SK-N-SH treated with all-trans-retinoic acid at 6 μM for 48 hours (cell line): ENCODE measurements at regions not wholly inside any gene's neighbourhood (a gene's known extent, or its start where the extent isn't known, plus 50 kb on each side); places are given as distances from the start of the nearest gene placed in this dataset.

Source experiments
- ARNTL ChIP-seq: fragments of 450-650 bp; formaldehyde crosslinking; IDR thresholded peaks from 2 replicates; pipeline ENCODE4 v1.5.0; 2020; ENCODE audit warnings: low read depth, mild to moderate bottlenecking, moderate library complexity, borderline replicate concordance
- CSDC2 ChIP-seq: fragments of 250-450 bp; sonication (Bioruptor Pico); IDR thresholded peaks from 2 replicates; pipeline ENCODE4 v1.5.0; 2020; ENCODE audit warnings: mild to moderate bottlenecking, moderate library complexity
- ESRRG ChIP-seq: fragments of 250-450 bp; sonication (Bioruptor Pico); IDR thresholded peaks from 2 replicates; pipeline ENCODE4 v1.6.1; 2021; ENCODE audit warnings: mild to moderate bottlenecking
- GLIS3 ChIP-seq: fragments of 250-450 bp; sonication (Bioruptor Pico); IDR thresholded peaks from 2 replicates; pipeline ENCODE4 v1.5.0; 2020; ENCODE audit warnings: mild to moderate bottlenecking, moderate library complexity
- RARB ChIP-seq: fragments of 250-450 bp; sonication (Bioruptor Pico); IDR thresholded peaks from 2 replicates; pipeline ENCODE4 v1.8.0; 2021; ENCODE audit warnings: mild to moderate bottlenecking, moderate library complexity
- SNAI2 ChIP-seq: fragments of 250-450 bp; sonication (Bioruptor Pico); IDR thresholded peaks from 2 replicates; pipeline ENCODE4 v1.5.0; 2020; ENCODE audit warnings: mild to moderate bottlenecking, moderate library complexity
- ZFP3 ChIP-seq: fragments of 250-450 bp; sonication (Bioruptor Pico); IDR thresholded peaks from 2 replicates; pipeline ENCODE4 v1.5.0; 2020; ENCODE audit warnings: mild to moderate bottlenecking, moderate library complexity
- ZFP30 ChIP-seq: fragments of 450-650 bp; formaldehyde crosslinking; IDR thresholded peaks from 2 replicates; pipeline ENCODE4 v1.5.0; 2022; ENCODE audit warnings: mild to moderate bottlenecking, moderate library complexity
- ZNF565 ChIP-seq: fragments of 450-650 bp; formaldehyde crosslinking; conservative IDR thresholded peaks from 2 replicates; pipeline ENCODE4 v1.5.0; 2020; ENCODE audit warnings: low read depth, mild to moderate bottlenecking, moderate library complexity
- ZNF70 ChIP-seq: fragments of 450-650 bp; formaldehyde crosslinking; IDR thresholded peaks from 2 replicates; pipeline ENCODE4 v1.5.0; 2020; ENCODE audit warnings: mild to moderate bottlenecking, moderate library complexity
- TF ChIP-seq, protein P1 (sequence below): fragments of 250-450 bp; sonication (Bioruptor Pico); IDR thresholded peaks from 2 replicates; pipeline ENCODE4 v1.8.0; 2020; ENCODE audit warnings: mild to moderate bottlenecking, moderate library complexity, borderline replicate concordance
- TF ChIP-seq, protein P2 (sequence below): fragments of 250-450 bp; sonication (Bioruptor Pico); IDR thresholded peaks from 2 replicates; pipeline ENCODE4 v1.5.0; 2020; ENCODE audit warnings: mild to moderate bottlenecking, moderate library complexity
- TF ChIP-seq, protein P3 (sequence below): fragments of 250-450 bp; sonication (Bioruptor Pico); IDR thresholded peaks from 2 replicates; pipeline ENCODE4 v1.5.1; 2020; ENCODE audit warnings: low read depth, mild to moderate bottlenecking, moderate library complexity
- TF ChIP-seq, protein P4 (sequence below): fragments of 250-450 bp; sonication (Bioruptor Pico); IDR thresholded peaks from 2 replicates; pipeline ENCODE4 v1.8.0; 2021; ENCODE audit warnings: low read depth, mild to moderate bottlenecking, moderate library complexity, borderline replicate concordance

DNA sequence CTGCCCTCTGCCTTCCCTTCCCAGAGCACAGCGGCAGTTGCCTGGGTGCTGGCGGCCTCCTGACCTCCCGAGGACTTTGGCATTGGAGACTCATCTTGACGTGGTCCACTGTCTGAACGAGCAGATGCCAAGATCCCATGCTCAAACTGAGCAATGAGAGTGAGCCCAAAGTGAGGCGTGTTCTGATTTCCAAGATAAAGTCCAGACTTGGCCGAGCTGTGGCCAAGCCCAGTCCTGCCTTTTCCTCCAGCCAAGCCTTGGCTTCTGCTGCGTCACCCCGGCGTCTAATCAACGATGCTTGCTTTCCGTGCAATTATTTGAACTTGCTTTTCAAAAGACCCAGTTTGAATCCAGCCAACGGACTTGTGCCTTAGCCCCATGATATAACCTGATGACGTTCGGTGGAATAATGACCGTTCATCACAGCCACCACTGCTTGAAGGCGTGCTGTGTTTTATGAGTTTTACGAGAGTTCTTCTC lies 179.2 kb downstream of the IRF8 start:
- TF ChIP-seq ESRRG (CRISPR knock-in tag) (no peak), RARB (CRISPR knock-in tag) (no peak), ZFP3 (CRISPR knock-in tag) (no peak), SNAI2 (CRISPR knock-in tag) (no peak), ZNF565 (CRISPR knock-in tag) (no peak), ARNTL (CRISPR knock-in tag) (no peak), ZFP30 (no peak), GLIS3 (CRISPR knock-in tag) (no peak), CSDC2 (CRISPR knock-in tag) (no peak), ZNF70 (CRISPR knock-in tag) (no peak)
- TF ChIP-seq, protein P1, sequence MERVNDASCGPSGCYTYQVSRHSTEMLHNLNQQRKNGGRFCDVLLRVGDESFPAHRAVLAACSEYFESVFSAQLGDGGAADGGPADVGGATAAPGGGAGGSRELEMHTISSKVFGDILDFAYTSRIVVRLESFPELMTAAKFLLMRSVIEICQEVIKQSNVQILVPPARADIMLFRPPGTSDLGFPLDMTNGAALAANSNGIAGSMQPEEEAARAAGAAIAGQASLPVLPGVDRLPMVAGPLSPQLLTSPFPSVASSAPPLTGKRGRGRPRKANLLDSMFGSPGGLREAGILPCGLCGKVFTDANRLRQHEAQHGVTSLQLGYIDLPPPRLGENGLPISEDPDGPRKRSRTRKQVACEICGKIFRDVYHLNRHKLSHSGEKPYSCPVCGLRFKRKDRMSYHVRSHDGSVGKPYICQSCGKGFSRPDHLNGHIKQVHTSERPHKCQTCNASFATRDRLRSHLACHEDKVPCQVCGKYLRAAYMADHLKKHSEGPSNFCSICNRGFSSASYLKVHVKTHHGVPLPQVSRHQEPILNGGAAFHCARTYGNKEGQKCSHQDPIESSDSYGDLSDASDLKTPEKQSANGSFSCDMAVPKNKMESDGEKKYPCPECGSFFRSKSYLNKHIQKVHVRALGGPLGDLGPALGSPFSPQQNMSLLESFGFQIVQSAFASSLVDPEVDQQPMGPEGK (CRISPR knock-in tag) = no peak
- TF ChIP-seq, protein P2, sequence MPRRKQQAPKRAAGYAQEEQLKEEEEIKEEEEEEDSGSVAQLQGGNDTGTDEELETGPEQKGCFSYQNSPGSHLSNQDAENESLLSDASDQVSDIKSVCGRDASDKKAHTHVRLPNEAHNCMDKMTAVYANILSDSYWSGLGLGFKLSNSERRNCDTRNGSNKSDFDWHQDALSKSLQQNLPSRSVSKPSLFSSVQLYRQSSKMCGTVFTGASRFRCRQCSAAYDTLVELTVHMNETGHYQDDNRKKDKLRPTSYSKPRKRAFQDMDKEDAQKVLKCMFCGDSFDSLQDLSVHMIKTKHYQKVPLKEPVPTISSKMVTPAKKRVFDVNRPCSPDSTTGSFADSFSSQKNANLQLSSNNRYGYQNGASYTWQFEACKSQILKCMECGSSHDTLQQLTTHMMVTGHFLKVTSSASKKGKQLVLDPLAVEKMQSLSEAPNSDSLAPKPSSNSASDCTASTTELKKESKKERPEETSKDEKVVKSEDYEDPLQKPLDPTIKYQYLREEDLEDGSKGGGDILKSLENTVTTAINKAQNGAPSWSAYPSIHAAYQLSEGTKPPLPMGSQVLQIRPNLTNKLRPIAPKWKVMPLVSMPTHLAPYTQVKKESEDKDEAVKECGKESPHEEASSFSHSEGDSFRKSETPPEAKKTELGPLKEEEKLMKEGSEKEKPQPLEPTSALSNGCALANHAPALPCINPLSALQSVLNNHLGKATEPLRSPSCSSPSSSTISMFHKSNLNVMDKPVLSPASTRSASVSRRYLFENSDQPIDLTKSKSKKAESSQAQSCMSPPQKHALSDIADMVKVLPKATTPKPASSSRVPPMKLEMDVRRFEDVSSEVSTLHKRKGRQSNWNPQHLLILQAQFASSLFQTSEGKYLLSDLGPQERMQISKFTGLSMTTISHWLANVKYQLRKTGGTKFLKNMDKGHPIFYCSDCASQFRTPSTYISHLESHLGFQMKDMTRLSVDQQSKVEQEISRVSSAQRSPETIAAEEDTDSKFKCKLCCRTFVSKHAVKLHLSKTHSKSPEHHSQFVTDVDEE (CRISPR knock-in tag) = no peak
- TF ChIP-seq, protein P3, sequence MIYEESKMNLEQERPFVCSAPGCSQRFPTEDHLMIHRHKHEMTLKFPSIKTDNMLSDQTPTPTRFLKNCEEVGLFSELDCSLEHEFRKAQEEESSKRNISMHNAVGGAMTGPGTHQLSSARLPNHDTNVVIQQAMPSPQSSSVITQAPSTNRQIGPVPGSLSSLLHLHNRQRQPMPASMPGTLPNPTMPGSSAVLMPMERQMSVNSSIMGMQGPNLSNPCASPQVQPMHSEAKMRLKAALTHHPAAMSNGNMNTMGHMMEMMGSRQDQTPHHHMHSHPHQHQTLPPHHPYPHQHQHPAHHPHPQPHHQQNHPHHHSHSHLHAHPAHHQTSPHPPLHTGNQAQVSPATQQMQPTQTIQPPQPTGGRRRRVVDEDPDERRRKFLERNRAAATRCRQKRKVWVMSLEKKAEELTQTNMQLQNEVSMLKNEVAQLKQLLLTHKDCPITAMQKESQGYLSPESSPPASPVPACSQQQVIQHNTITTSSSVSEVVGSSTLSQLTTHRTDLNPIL (CRISPR knock-in tag) = no peak
- TF ChIP-seq, protein P4, sequence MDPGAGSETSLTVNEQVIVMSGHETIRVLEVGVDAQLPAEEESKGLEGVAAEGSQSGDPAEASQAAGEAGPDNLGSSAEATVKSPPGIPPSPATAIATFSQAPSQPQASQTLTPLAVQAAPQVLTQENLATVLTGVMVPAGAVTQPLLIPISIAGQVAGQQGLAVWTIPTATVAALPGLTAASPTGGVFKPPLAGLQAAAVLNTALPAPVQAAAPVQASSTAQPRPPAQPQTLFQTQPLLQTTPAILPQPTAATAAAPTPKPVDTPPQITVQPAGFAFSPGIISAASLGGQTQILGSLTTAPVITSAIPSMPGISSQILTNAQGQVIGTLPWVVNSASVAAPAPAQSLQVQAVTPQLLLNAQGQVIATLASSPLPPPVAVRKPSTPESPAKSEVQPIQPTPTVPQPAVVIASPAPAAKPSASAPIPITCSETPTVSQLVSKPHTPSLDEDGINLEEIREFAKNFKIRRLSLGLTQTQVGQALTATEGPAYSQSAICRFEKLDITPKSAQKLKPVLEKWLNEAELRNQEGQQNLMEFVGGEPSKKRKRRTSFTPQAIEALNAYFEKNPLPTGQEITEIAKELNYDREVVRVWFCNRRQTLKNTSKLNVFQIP (CRISPR knock-in tag) = no peak
